HG02943 (cell line): ENCODE measurements at regions not wholly inside any gene's neighbourhood (a gene's known extent, or its start where the extent isn't known, plus 50 kb on each side); places are given as distances from the start of the nearest gene placed in this dataset.

ENCODE experiments used
- ATAC-seq: cut with Tn5 transposase; IDR thresholded peaks from one replicate; pipeline ENCODE4 v1.9.1; 2021; ENCODE audit warnings: mild to moderate bottlenecking, low read depth, moderate library complexity; ENCODE audit not compliant: unreplicated experiment

GRCh38 chr15:31271711-31272557 is 54.7 kb upstream of the KLF13 start:
- no peak for ATAC-seq

- ATAC-seq = no peak
These were observed 53.9 kb upstream of the KLF13 start for GRCh38 chr15:31272558-31273257.

- no peak for ATAC-seq
These were observed 53.2 kb upstream of the KLF13 start for GRCh38 chr15:31273258-31273941.

- no peak for ATAC-seq
These were observed 51.9 kb upstream of the KLF13 start for GRCh38 chr15:31274496-31275330.

- no peak for ATAC-seq
These were observed 51.0 kb upstream of the KLF13 start for GRCh38 chr15:31275331-31276262.

- no peak for ATAC-seq
These were observed 49.9 kb upstream of the KLF13 start for GRCh38 chr15:31276596-31277298.
